ENCODE measurements at regions not wholly inside any gene's neighbourhood (a gene's known extent, or its start where the extent isn't known, plus 50 kb on each side); places are given as distances from the start of the nearest gene placed in this dataset.

GRCh38 chr12:65740873-65741600, 83.2 kb upstream of the HMGA2 start:
- TF ChIP-seq POLR2AphosphoS5 (IDR thresholded peaks at IDR 0.05; ENCODE audit: insufficient read depth, low read depth, low read length) = no peak
- TF ChIP-seq MAX (IDR thresholded peaks at IDR 0.05; ENCODE audit: insufficient read depth, insufficient read length) = no peak
- TF ChIP-seq FOS (IDR thresholded peaks at IDR 0.05; ENCODE audit: borderline replicate concordance, insufficient read depth, low read length) = no peak
- TF ChIP-seq JUN (IDR thresholded peaks at IDR 0.05; ENCODE audit: borderline replicate concordance, insufficient read depth, insufficient read length, low read depth) = no peak
- TF ChIP-seq GATA2 (IDR thresholded peaks at IDR 0.05; ENCODE audit: insufficient read depth, insufficient read length, low read depth, low read length) = no peak
- no peak for TF ChIP-seq MYC (IDR thresholded peaks at IDR 0.05; ENCODE audit: low read depth, low read length)
- TF ChIP-seq, protein P1, sequence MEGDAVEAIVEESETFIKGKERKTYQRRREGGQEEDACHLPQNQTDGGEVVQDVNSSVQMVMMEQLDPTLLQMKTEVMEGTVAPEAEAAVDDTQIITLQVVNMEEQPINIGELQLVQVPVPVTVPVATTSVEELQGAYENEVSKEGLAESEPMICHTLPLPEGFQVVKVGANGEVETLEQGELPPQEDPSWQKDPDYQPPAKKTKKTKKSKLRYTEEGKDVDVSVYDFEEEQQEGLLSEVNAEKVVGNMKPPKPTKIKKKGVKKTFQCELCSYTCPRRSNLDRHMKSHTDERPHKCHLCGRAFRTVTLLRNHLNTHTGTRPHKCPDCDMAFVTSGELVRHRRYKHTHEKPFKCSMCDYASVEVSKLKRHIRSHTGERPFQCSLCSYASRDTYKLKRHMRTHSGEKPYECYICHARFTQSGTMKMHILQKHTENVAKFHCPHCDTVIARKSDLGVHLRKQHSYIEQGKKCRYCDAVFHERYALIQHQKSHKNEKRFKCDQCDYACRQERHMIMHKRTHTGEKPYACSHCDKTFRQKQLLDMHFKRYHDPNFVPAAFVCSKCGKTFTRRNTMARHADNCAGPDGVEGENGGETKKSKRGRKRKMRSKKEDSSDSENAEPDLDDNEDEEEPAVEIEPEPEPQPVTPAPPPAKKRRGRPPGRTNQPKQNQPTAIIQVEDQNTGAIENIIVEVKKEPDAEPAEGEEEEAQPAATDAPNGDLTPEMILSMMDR (IDR thresholded peaks at IDR 0.05; ENCODE audit: extremely low read depth in 1 of 2, insufficient read depth in 1 of 2, low read depth in 1 of 2, low read length in 2 of 2) = no peak
- TF ChIP-seq EZH2 (IDR thresholded peaks at IDR 0.05; ENCODE audit: borderline replicate concordance, low read depth, low read length, severe bottlenecking) = no peak
- no peak for TF ChIP-seq POLR2A (IDR thresholded peaks at IDR 0.05; ENCODE audit: low read depth, low read length)
- Histone ChIP-seq H4K20me1 (replicated peaks; ENCODE audit: control insufficient read depth, extremely low read depth, insufficient read depth, low read length) (no peaks in the 10 kb centered on the region), H3K27ac (ENCODE audit: insufficient read depth, low read depth, low read length) (peak overlapping the region; percentile 77), H3K4me1 (ENCODE audit: control insufficient read depth, extremely low read depth, insufficient read depth, low read length) (peaks cover 5% of the 10 kb centered on the region), H2AFZ (ENCODE audit: low read depth, low read length) (peak overlapping the region; percentile 99), H3K9me3 (replicated peaks; ENCODE audit: control insufficient read depth, insufficient read depth, low read length) (no peaks in the 10 kb centered on the region), H3K36me3 (ENCODE audit: control insufficient read depth in 2 of 2, extremely low read depth in 1 of 2, insufficient read depth in 2 of 2, low read length in 2 of 2) (no peaks in the 10 kb centered on the region), H3K9me1 (replicated peaks; ENCODE audit: control insufficient read depth, extremely low read depth, insufficient read depth, low read length) (no peaks in the 10 kb centered on the region), H3K27me3 (ENCODE audit: control insufficient read depth in 2 of 2, insufficient read depth in 2 of 2, low read length in 2 of 2) (no peaks in the 10 kb centered on the region), H3K4me2 (ENCODE audit: insufficient read depth, low read length) (peak overlapping the region; percentile 84), H3K4me3 (replicated peaks in 1 of 3; ENCODE audit: insufficient read depth in 1 of 3, low read depth in 1 of 3, low read length in 3 of 3) (peak overlapping the region; percentile 75 to 88 (median 81)), H3K9ac (replicated peaks; ENCODE audit: extremely low read depth, insufficient read depth, low read length) (peak overlapping the region; percentile 72), H3K79me2 (ENCODE audit: control insufficient read depth, insufficient read depth, low read length) (no peaks in the 10 kb centered on the region)
- ChIA-PET CTCF (interaction anchor here (0.9 to 3.1 kb wide), 10 partner anchors 10 to 427 kb away, joined by 3 to 23 read pairs (median 4); no protein-coding TSS in a partner anchor), POLR2A (interaction anchor here (0.6 to 0.7 kb wide), 2 partner anchors 10 to 18 kb away, joined by 4 to 5 read pairs; no protein-coding TSS in a partner anchor)
- dilution Hi-C loops (cut with MboI; ENCODE audit: extremely low pct_ligation_motif_present, low sequenced_read_pairs) (no loop called here), intact Hi-C loops (cut with micrococcal nuclease) (loop anchor here (1.0 to 5.0 kb wide), 4 partner anchors 138 to 428 kb away; no protein-coding TSS in a partner anchor)
- FAIRE-seq = peak; percentile 75
- DNase-seq (ENCODE audit: low read depth, low spot score) = peak; percentile 82
- BruUV-seq (replicated peaks) = TSS peak; percentile 52
